PC-3 (cell line): ENCODE measurements at regions not wholly inside any gene's neighbourhood (a gene's known extent, or its start where the extent isn't known, plus 50 kb on each side); places are given as distances from the start of the nearest gene placed in this dataset.

Source experiments
- EZH2 ChIP-seq: fragments of 300-600 bp; sonication (generic); IDR thresholded peaks from one replicate; pipeline ENCODE4 v1.6.1; 2017; ENCODE audit warnings: antibody characterized with exemption, mild to moderate bottlenecking, low read length; ENCODE audit not compliant: unreplicated experiment
- TF ChIP-seq, protein P1 (sequence below): fragments of 300-600 bp; sonication (generic); conservative IDR thresholded peaks from 2 replicates; pipeline ENCODE4 v1.5.1; 2017; ENCODE audit warnings: antibody characterized with exemption, low read depth, mild to moderate bottlenecking, low read length

DNA sequence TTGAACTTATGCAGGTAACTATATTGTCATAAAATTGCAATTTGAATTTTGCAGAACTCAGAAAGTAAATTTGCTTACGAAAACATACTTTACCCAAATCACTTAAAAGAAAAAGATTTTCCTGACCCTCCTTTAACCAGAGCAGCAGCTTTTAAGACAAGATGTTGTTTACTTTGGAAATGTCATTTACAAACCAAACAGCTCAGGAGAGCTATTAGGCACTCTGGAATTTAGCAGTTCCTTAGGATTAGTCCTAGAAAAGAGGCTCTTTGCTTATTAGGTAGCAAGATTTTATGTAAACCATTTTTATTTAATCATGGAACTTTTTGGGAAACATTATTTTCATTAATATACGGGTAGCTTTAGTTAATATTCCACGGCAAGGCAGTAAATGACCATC lies 765.7 kb upstream of the POU3F4 start:
- TF ChIP-seq, protein P1, sequence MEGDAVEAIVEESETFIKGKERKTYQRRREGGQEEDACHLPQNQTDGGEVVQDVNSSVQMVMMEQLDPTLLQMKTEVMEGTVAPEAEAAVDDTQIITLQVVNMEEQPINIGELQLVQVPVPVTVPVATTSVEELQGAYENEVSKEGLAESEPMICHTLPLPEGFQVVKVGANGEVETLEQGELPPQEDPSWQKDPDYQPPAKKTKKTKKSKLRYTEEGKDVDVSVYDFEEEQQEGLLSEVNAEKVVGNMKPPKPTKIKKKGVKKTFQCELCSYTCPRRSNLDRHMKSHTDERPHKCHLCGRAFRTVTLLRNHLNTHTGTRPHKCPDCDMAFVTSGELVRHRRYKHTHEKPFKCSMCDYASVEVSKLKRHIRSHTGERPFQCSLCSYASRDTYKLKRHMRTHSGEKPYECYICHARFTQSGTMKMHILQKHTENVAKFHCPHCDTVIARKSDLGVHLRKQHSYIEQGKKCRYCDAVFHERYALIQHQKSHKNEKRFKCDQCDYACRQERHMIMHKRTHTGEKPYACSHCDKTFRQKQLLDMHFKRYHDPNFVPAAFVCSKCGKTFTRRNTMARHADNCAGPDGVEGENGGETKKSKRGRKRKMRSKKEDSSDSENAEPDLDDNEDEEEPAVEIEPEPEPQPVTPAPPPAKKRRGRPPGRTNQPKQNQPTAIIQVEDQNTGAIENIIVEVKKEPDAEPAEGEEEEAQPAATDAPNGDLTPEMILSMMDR, result no peak
- TF ChIP-seq EZH2, result no peak
